PC-9 (cell line): ENCODE measurements at regions not wholly inside any gene's neighbourhood (a gene's known extent, or its start where the extent isn't known, plus 50 kb on each side); places are given as distances from the start of the nearest gene placed in this dataset.

Experiments
- CTCF ChIP-seq: fragments of 200-600 bp; sonication (generic); conservative IDR thresholded peaks from 2 replicates; pipeline ENCODE4 v1.6.1; 2017; ENCODE audit warnings: mixed run types, antibody characterized with exemption, mild to moderate bottlenecking, moderate library complexity
- EZH2 ChIP-seq: fragments of 200-600 bp; sonication (generic); IDR thresholded peaks from 2 replicates; pipeline ENCODE4 v1.8.0; 2017; ENCODE audit warnings: antibody characterized with exemption, low read depth

GRCh38 chr7:91347290-91347689, 83.1 kb downstream of the FZD1 start:
- TF ChIP-seq EZH2 (no peak), CTCF (no peak)
